IMR-90 (cell line): ENCODE measurements at regions not wholly inside any gene's neighbourhood (a gene's known extent, or its start where the extent isn't known, plus 50 kb on each side); places are given as distances from the start of the nearest gene placed in this dataset.

Experiments used
- ATAC-seq: fragments of 200-7000 bp; cut with Tn5 transposase; 2 replicates; pipeline ENCODE4 v1.9.1; 2020; ENCODE audit warnings: low read depth, mild to moderate bottlenecking, moderate library complexity
- BruUV-seq: library from RNA; stranded (reverse); fragments of 400-500 nt; replicated peaks from 2 replicates; lab custom pipeline; 2021; lab: Mats Ljungman, UMichigan
- CTCF ChIA-PET: fragments of 300-600 bp; formaldehyde crosslinking; extraction: SDS; loops from one replicate; lab custom pipeline; 2021; ENCODE audit warnings: antibody characterized with exemption; lab: Yijun Ruan, JAX
- POLR2A ChIA-PET: fragments of 300-600 bp; sonication (Branson Sonifier 250); formaldehyde crosslinking; loops from one replicate; lab custom pipeline; 2022; ENCODE audit warnings: antibody characterized with exemption; ENCODE audit not compliant: unreplicated experiment; lab: Charles Lee
- DNase-seq: peaks from one replicate; pipeline ENCODE4 v3.0.0; 2013
- H2AFZ ChIP-seq: replicated peaks from 2 replicates; pipeline ENCODE3; 2013; ENCODE audit warnings: low read length, mild to moderate bottlenecking; ENCODE audit not compliant: poor library complexity
- H2AK5ac ChIP-seq: 2 replicates; pipeline ENCODE4 v1.6.1; 2013; ENCODE audit warnings: low read depth, low read length, inconsistent platforms
- H2AK9ac ChIP-seq: replicated peaks from 2 replicates; pipeline ENCODE3; 2013; ENCODE audit warnings: mild to moderate bottlenecking, low read depth, low read length, moderate library complexity; ENCODE audit not compliant: poor library complexity
- H2BK120ac ChIP-seq: 2 replicates; pipeline ENCODE4 v1.6.1; 2013; ENCODE audit warnings: low read depth, low read length, inconsistent platforms
- H2BK15ac ChIP-seq: 3 replicates; pipeline ENCODE4 v1.6.1; 2013; ENCODE audit warnings: low read depth, low read length, inconsistent platforms
- H2BK20ac ChIP-seq: 2 replicates; pipeline ENCODE4 v1.6.1; 2013; ENCODE audit warnings: low read depth, mild to moderate bottlenecking, inconsistent platforms, low read length, moderate library complexity
- H2BK5ac ChIP-seq: 2 replicates; pipeline ENCODE4 v1.6.1; 2013; ENCODE audit warnings: mild to moderate bottlenecking, low read depth, low read length, inconsistent platforms; ENCODE audit not compliant: poor library complexity, severe bottlenecking
- H3K14ac ChIP-seq: replicated peaks from 2 replicates; pipeline ENCODE4 v1.6.1; 2013; ENCODE audit warnings: low read depth, low read length, inconsistent platforms
- H3K18ac ChIP-seq: 2 replicates; pipeline ENCODE4 v1.6.1; 2013; ENCODE audit warnings: low read depth, low read length, control low read depth
- H3K23ac ChIP-seq: 2 replicates; pipeline ENCODE4 v1.6.1; 2013; ENCODE audit warnings: low read depth, low read length, inconsistent platforms
- H3K27ac ChIP-seq: 2 replicates; pipeline ENCODE4 v1.5.1; 2013; ENCODE audit warnings: mild to moderate bottlenecking, control low read depth, low read length; ENCODE audit not compliant: insufficient read depth
- H3K27me3 ChIP-seq: 2 replicates; pipeline ENCODE4 v1.6.1; 2013; ENCODE audit warnings: low read length; ENCODE audit not compliant: control insufficient read depth, insufficient read depth
- H3K36me3 ChIP-seq: 2 replicates; pipeline ENCODE4 v1.6.1; 2013; ENCODE audit warnings: low read length, mixed read lengths; ENCODE audit not compliant: control insufficient read depth, insufficient read depth
- H3K4ac ChIP-seq: 2 replicates; pipeline ENCODE4 v1.6.1; 2013; ENCODE audit warnings: low read depth, low read length, inconsistent platforms
- H3K4me1 ChIP-seq: 2 replicates; pipeline ENCODE4 v1.6.1; 2013; ENCODE audit warnings: low read length, mixed read lengths; ENCODE audit not compliant: control insufficient read depth, insufficient read depth
- H3K4me2 ChIP-seq: 2 replicates; pipeline ENCODE4 v1.6.1; 2013; ENCODE audit warnings: low read depth, mild to moderate bottlenecking, control low read depth, low read length, moderate library complexity
- H3K4me3 ChIP-seq: 2 replicates; pipeline ENCODE4 v1.5.1; 2013; ENCODE audit warnings: low read depth, mild to moderate bottlenecking, control low read depth, low read length, moderate library complexity; ENCODE audit not compliant: insufficient read depth
- H3K56ac ChIP-seq: 2 replicates; pipeline ENCODE4 v1.6.1; 2013; ENCODE audit warnings: low read length, inconsistent platforms; ENCODE audit not compliant: insufficient read depth; ENCODE audit errors: extremely low read depth
- H3K79me1 ChIP-seq, 2 experiments: 2 replicates each; pipeline ENCODE4 v1.6.1; 2013; ENCODE audit warnings: low read length in 2 of 2, inconsistent platforms in 1 of 2, low read depth in 1 of 2
- H3K9ac ChIP-seq: 2 replicates; pipeline ENCODE4 v1.6.1; 2013; ENCODE audit warnings: low read depth, low read length, control low read depth
- H3K9me1 ChIP-seq: 2 replicates; pipeline ENCODE4 v1.6.1; 2013; ENCODE audit warnings: low read length, inconsistent platforms; ENCODE audit not compliant: insufficient read depth
- H3K9me3 ChIP-seq: 2 replicates; pipeline ENCODE4 v1.6.1; 2013; ENCODE audit warnings: low read length; ENCODE audit not compliant: control insufficient read depth, insufficient read depth
- H4K20me1 ChIP-seq: 2 replicates; pipeline ENCODE4 v1.6.1; 2013; ENCODE audit warnings: low read length, inconsistent platforms; ENCODE audit not compliant: insufficient read depth
- H4K5ac ChIP-seq: 2 replicates; pipeline ENCODE4 v1.6.1; 2013; ENCODE audit warnings: mild to moderate bottlenecking, low read depth, low read length, control low read depth
- H4K8ac ChIP-seq, 2 experiments: 2 replicates each; pipeline ENCODE4 v1.6.1; 2013; ENCODE audit warnings: low read depth in 2 of 2, low read length in 2 of 2, control low read depth in 1 of 2, inconsistent platforms in 1 of 2
- H4K91ac ChIP-seq: 2 replicates; pipeline ENCODE4 v1.6.1; 2013; ENCODE audit warnings: low read depth, low read length, inconsistent platforms; ENCODE audit not compliant: insufficient read depth
- BHLHE40 ChIP-seq: fragments of 150-350 bp; IDR thresholded peaks from 2 replicates; pipeline ENCODE4 v1.6.1; 2016; ENCODE audit warnings: mild to moderate bottlenecking, low read depth, low read length
- CTCF ChIP-seq: conservative IDR thresholded peaks from 2 replicates; pipeline ENCODE4 v1.5.1; 2012; ENCODE audit warnings: mild to moderate bottlenecking, low read depth, low read length, improper control_type of control experiment
- ELK1 ChIP-seq: fragments of 150-350 bp; IDR thresholded peaks from 2 replicates; pipeline ENCODE4 v1.6.1; 2016; ENCODE audit warnings: low read depth, mild to moderate bottlenecking, low read length, moderate library complexity, borderline replicate concordance
- FOS ChIP-seq: fragments of 150-350 bp; IDR thresholded peaks from 2 replicates; pipeline ENCODE4 v1.6.1; 2016; ENCODE audit warnings: low read depth, low read length
- MXI1 ChIP-seq: IDR thresholded peaks from 2 replicates; pipeline ENCODE4 v1.6.1; 2012; ENCODE audit warnings: low read depth, mild to moderate bottlenecking, low read length, moderate library complexity, borderline replicate concordance
- NFE2L2 ChIP-seq: fragments of 150-350 bp; IDR thresholded peaks from 2 replicates; pipeline ENCODE4 v1.6.1; 2016; ENCODE audit warnings: low read depth, mild to moderate bottlenecking, low read length
- POLR2A ChIP-seq: IDR thresholded peaks from 2 replicates; pipeline ENCODE4 v1.6.1; 2012; ENCODE audit warnings: mild to moderate bottlenecking, low read depth, low read length
- RAD21 ChIP-seq: IDR thresholded peaks from 2 replicates; pipeline ENCODE4 v1.6.1; 2012; ENCODE audit warnings: low read length, improper control_type of control experiment
- RFX5 ChIP-seq: IDR thresholded peaks from 2 replicates; pipeline ENCODE4 v1.8.0; 2012; ENCODE audit warnings: low read depth, mild to moderate bottlenecking, low read length, moderate library complexity
- USF2 ChIP-seq: fragments of 150-350 bp; IDR thresholded peaks from 2 replicates; pipeline ENCODE4 v1.6.1; 2017; ENCODE audit warnings: mild to moderate bottlenecking, antibody characterized with exemption, low read length, low read depth
- WGBS, 2 experiments: methylation state at CpG; one replicate each; pipeline versions ENCODE4 v1.1.5 to v1.1.7; 2013; ENCODE audit warnings: missing lambda C conversion rate in 2 of 2; ENCODE audit not compliant: insufficient read length in 1 of 2; ENCODE audit errors: extremely low coverage in 2 of 2; 5-methylcytosine and 5-hydroxymethylcytosine counted together
- dilution Hi-C: fragments of 300-500 bp; cut with HindIII; formaldehyde crosslinking; loops from one replicate; pipeline ENCODE4 v1.14.3; 2018; ENCODE audit warnings: low sequenced_read_pairs; ENCODE audit not compliant: unreplicated experiment
- in situ Hi-C: fragments of 300-500 bp; cut with MboI; formaldehyde crosslinking; loops from 3 replicates; pipeline ENCODE4 v1.14.3; 2019; ENCODE audit warnings: low sequenced_read_pairs, inconsistent platforms, mixed read lengths
- intact Hi-C: fragments of 100-400 bp; cut with micrococcal nuclease; formaldehyde crosslinking; loops from 2 replicates; pipeline ENCODE4 v1.10.0; 2022

GRCh38 chr6:95877480-95877879 lies 138.3 kb upstream of the FUT9 start:
- Histone ChIP-seq H3K36me3 (no peaks in the 10 kb centered on the region), H3K4me3 (no peak overlapping the region), H3K9ac (no peak overlapping the region), H2BK5ac (no peak overlapping the region), H3K27ac (no peak overlapping the region), H3K4ac (no peak overlapping the region), H3K27me3 (no peaks in the 10 kb centered on the region), H3K79me1 (no peaks in the 10 kb centered on the region), H3K18ac (no peak overlapping the region), H3K4me1 (no peaks in the 10 kb centered on the region), H4K20me1 (no peaks in the 10 kb centered on the region), H3K56ac (no peak overlapping the region), H2BK20ac (no peak overlapping the region), H3K14ac (no peak overlapping the region), H2BK120ac (no peak overlapping the region), H3K9me1 (no peaks in the 10 kb centered on the region), H2BK15ac (no peak overlapping the region), H4K8ac (no peak overlapping the region), H3K9me3 (peaks cover 9% of the 10 kb centered on the region; the same call in 1 of the 2 replicates), H2AK5ac (no peak overlapping the region), H4K5ac (no peak overlapping the region), H2AK9ac (no peak overlapping the region), H2AFZ (no peak overlapping the region), H4K91ac (no peak overlapping the region), H3K23ac (no peak overlapping the region), H3K4me2 (no peak overlapping the region)
- dilution Hi-C loops (no loop called here), in situ Hi-C loops (no loop called here), intact Hi-C loops (no loop called here)
- no peak for DNase-seq
- BruUV-seq, result no TSS peak
- CTCF ChIA-PET, result no interaction called here
- no CpG with 5 or more reads among the region's 1 CpG for WGBS, 2 experiments
- POLR2A ChIA-PET, result no interaction called here
- no peak for TF ChIP-seq POLR2A
- TF ChIP-seq CTCF, result no peak
- TF ChIP-seq USF2, result no peak
- no peak for TF ChIP-seq ELK1
- no peak for TF ChIP-seq RFX5
- no peak for TF ChIP-seq RAD21
- TF ChIP-seq FOS, result no peak
- TF ChIP-seq MXI1, result no peak
- TF ChIP-seq BHLHE40, result no peak
- no peak for TF ChIP-seq NFE2L2
- ATAC-seq, result no peak
